Right lobe of liver (tissue), 6 donors: ENCODE measurements at regions not wholly inside any gene's neighbourhood (a gene's known extent, or its start where the extent isn't known, plus 50 kb on each side); places are given as distances from the start of the nearest gene placed in this dataset.

Source experiments
- ATAC-seq, 4 donors: fragments of 200-7000 bp; cut with Tn5 transposase; one replicate each; pipeline ENCODE4 v1.9.1; 2020; ENCODE audit warnings: mild to moderate bottlenecking in 4 of 4, moderate library complexity in 4 of 4
- DNase-seq, 3 donors: peaks; one replicate each; pipeline ENCODE4 v3.0.0-alpha.2; 2020
- H3K27ac ChIP-seq, 3 donors: fragments of 200-600 bp; one replicate each; pipeline ENCODE4 v1.8.0; 2022
- H3K27me3 ChIP-seq, 2 donors: fragments of 200-600 bp; one replicate each; pipeline ENCODE4 v1.8.0; 2022
- H3K36me3 ChIP-seq, 4 donors: fragments of 200-600 bp; sonication (generic) in 1 of 4; one replicate each; pipeline versions ENCODE4 v1.5.1 to v1.8.0; 2017 to 2022; ENCODE audit warnings: control low read depth in 1 of 4
- H3K4me1 ChIP-seq, 4 donors: fragments of 200-600 bp; sonication (generic) in 1 of 4; one replicate each; pipeline versions ENCODE4 v1.5.1 to v1.8.0; 2017 to 2022; ENCODE audit warnings: control low read depth in 1 of 4
- H3K4me3 ChIP-seq, 3 donors: fragments of 200-600 bp; one replicate each; pipeline ENCODE4 v1.8.0; 2022
- H3K9me3 ChIP-seq, 4 donors: fragments of 200-600 bp; sonication (generic) in 1 of 4; one replicate each; pipeline versions ENCODE4 v1.5.1 to v1.8.0; 2017 to 2022; ENCODE audit warnings: control low read depth in 1 of 4
- POLR2A ChIP-seq: fragments of 450-650 bp; IDR thresholded peaks from one replicate; pipeline ENCODE4 v1.6.1; 2017; ENCODE audit warnings: antibody characterized with exemption, mild to moderate bottlenecking
- WGBS: methylation state at CpG from one replicate; pipeline ENCODE4 v1.1.6; 2018; ENCODE audit warnings: low coverage, low lambda C conversion rate; ENCODE audit not compliant: insufficient coverage; ENCODE audit errors: missing lambda C conversion rate; 5-methylcytosine and 5-hydroxymethylcytosine counted together
- intact Hi-C, 2 donors: fragments of 100-400 bp; cut with DNase I; formaldehyde crosslinking; loops; one replicate each; pipeline versions ENCODE4 v1.11.2 to v1.14.1; 2022
- TF ChIP-seq, protein P1 (sequence below), 4 donors: fragments of 200-600 bp in 3 of 4; fragments of 450-650 bp in 1 of 4; IDR thresholded peaks; one replicate each; pipeline versions ENCODE4 v1.5.1 to v1.8.0; 2016 to 2022; ENCODE audit warnings: antibody characterized with exemption in 4 of 4, mild to moderate bottlenecking in 2 of 4
- donor health status: DM: no; HTN: yes; CAD: no.
- donor health status: DM: no; HTN: no; CAD: no.
- donor health status: DM: no; HTN: no; CAD: no.
- donor health status: DM: no; HTN: yes; CAD: no.
- donor health status: DM: no; HTN: yes; CAD: no.

GRCh38 chr5:82812575-82812974 is 264.6 kb downstream of the TMEM167A start:
- intact Hi-C loops = no loop called here
- 51% methylated on average over 2 of the region's 2 CpGs for WGBS
- Histone ChIP-seq H3K27me3 (no peaks in the 10 kb centered on the region), H3K4me1 (no peaks in the 10 kb centered on the region), H3K9me3 (no peaks in the 10 kb centered on the region), H3K27ac (no peak overlapping the region), H3K4me3 (no peak overlapping the region), H3K36me3 (no peaks in the 10 kb centered on the region)
- TF ChIP-seq POLR2A = no peak
- TF ChIP-seq, protein P1, sequence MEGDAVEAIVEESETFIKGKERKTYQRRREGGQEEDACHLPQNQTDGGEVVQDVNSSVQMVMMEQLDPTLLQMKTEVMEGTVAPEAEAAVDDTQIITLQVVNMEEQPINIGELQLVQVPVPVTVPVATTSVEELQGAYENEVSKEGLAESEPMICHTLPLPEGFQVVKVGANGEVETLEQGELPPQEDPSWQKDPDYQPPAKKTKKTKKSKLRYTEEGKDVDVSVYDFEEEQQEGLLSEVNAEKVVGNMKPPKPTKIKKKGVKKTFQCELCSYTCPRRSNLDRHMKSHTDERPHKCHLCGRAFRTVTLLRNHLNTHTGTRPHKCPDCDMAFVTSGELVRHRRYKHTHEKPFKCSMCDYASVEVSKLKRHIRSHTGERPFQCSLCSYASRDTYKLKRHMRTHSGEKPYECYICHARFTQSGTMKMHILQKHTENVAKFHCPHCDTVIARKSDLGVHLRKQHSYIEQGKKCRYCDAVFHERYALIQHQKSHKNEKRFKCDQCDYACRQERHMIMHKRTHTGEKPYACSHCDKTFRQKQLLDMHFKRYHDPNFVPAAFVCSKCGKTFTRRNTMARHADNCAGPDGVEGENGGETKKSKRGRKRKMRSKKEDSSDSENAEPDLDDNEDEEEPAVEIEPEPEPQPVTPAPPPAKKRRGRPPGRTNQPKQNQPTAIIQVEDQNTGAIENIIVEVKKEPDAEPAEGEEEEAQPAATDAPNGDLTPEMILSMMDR (IDR thresholded peaks at IDR 0.05) = no peak
- no peak for DNase-seq
- no peak for ATAC-seq

DNA sequence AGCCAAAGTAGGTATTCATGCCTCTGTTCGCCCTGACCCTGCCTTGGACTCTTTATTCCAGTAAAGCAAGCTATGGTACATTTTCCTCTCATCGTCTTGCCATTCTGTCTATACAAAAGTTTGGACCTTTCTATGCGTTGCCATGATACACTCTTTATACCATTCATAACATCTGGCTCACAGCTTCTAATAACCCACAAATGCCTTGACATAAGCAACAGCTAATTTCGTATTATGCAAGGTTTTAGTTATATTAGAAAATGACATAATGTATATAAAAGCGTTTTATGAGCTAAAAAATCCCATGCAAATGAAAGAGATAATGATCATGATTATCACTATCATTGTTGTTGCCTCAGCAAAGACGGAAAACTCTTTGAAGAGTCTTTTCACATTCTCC is 265.7 kb downstream of the TMEM167A start:
- intact Hi-C loops = no loop called here
- no peaks in the 10 kb centered on the region for H3K27me3 ChIP-seq

DNA sequence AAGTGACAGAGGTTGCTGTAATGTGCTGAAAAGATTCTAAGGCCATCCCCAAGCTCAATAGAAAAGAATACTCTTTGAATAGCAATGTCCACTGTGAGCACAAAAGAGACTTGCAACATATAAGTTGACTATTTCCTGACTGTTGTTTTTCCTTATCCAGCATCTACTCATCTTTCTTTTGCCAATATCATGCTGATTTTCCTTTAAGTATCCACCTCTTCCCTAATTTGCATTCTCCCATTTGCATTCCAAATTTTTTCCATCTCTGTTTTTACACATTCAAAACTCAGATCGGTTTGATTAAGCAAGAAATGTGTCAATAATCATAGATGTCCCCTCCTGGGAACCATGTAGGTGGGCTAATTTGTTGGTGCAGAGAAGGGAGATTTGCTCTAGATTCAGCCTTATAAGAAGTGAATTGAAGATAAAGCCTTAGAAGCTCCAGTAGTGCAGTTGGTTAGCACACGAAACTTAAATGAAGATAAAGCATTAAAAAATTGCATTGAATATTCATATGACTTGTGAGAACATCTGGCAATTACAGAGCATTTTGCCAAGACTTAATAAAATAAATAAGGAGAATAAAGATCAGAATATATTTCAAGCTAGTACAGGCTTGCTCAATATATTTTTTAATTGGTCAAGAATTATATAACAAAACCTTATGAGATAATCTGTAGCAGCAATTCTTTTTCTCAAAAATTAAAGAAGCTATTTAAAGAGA is 267.6 kb downstream of the TMEM167A start:
- Histone ChIP-seq H3K9me3 (no peaks in the 10 kb centered on the region), H3K36me3 (no peaks in the 10 kb centered on the region), H3K4me3 (no peak overlapping the region), H3K27ac (no peak overlapping the region), H3K4me1 (no peaks in the 10 kb centered on the region), H3K27me3 (no peaks in the 10 kb centered on the region)
- ATAC-seq (no peak), DNase-seq (no peak)
- intact Hi-C loops = no loop called here
- TF ChIP-seq, protein P1 (IDR thresholded peaks at IDR 0.05) = no peak
- WGBS = 75% methylated on average over 2 of the region's 2 CpGs

More for the DNA sequence above, 265.7 kb downstream of the TMEM167A start:
- WGBS = 64% methylated on average over 6 of the region's 6 CpGs
- no peaks in the 10 kb centered on the region for H3K4me1 ChIP-seq
- ATAC-seq (no peak), DNase-seq (no peak)
- no peak overlapping the region for H3K27ac ChIP-seq
- no peak overlapping the region for H3K4me3 ChIP-seq
- TF ChIP-seq, protein P1 (IDR thresholded peaks at IDR 0.05) = no peak
- TF ChIP-seq POLR2A = no peak
- no peaks in the 10 kb centered on the region for H3K9me3 ChIP-seq
- no peaks in the 10 kb centered on the region for H3K36me3 ChIP-seq

- no peaks in the 10 kb centered on the region for H3K36me3 ChIP-seq
- no peak for TF ChIP-seq POLR2A
- TF ChIP-seq, protein P1 (IDR thresholded peaks at IDR 0.05) = no peak
- H3K4me3 ChIP-seq = no peak overlapping the region
- no peak overlapping the region for H3K27ac ChIP-seq
- WGBS = 21% methylated on average over 3 of the region's 3 CpGs
- ATAC-seq (no peak), DNase-seq (no peak)
- no peaks in the 10 kb centered on the region for H3K27me3 ChIP-seq
- intact Hi-C loops = no loop called here
- H3K4me1 ChIP-seq = no peaks in the 10 kb centered on the region
- no peaks in the 10 kb centered on the region for H3K9me3 ChIP-seq
These were observed 268.2 kb downstream of the TMEM167A start for GRCh38 chr5:82808960-82809359.

DNA sequence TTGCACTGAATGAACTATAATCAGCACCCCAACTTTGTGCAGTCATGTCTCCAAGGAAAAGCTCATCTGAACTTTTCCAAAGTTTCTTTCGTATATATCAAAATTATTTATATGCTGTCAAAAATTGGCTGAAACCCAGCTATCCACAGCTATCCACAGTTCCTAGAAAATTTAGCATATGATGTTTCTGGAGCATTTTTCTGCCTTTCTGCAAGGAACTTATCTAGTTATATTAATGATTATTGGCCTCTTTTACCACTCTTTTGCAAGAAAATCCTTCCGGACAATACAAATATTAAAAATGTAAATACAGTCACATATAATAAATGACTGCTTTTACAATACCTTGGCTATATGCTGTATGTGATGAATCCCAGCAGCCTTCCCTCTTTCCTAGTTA is 270.2 kb downstream of the TMEM167A start:
- ATAC-seq (no peak), DNase-seq (no peak)
- Histone ChIP-seq H3K27ac (no peak overlapping the region), H3K27me3 (no peaks in the 10 kb centered on the region), H3K4me3 (no peak overlapping the region), H3K9me3 (no peaks in the 10 kb centered on the region), H3K4me1 (no peaks in the 10 kb centered on the region), H3K36me3 (no peaks in the 10 kb centered on the region)
- TF ChIP-seq, protein P1 (IDR thresholded peaks at IDR 0.05) = no peak
- TF ChIP-seq POLR2A = no peak
- intact Hi-C loops = no loop called here
- WGBS = 88% methylated on average over 2 of the region's 2 CpGs
